Small intestine (tissue), 7 donors: ENCODE measurements at regions not wholly inside any gene's neighbourhood (a gene's known extent, or its start where the extent isn't known, plus 50 kb on each side); places are given as distances from the start of the nearest gene placed in this dataset.
"Not testable (repeated sequence)": the region's sequence is repeated elsewhere in the genome, so short reads cannot be mapped to it uniquely, and the experiment has no call there.

Source experiments
- DNase-seq, 2 donors: peaks; one replicate each; pipeline versions ENCODE4 v3.0.0 to v3.0.0-alpha.2; 2013
- FAIRE-seq: peaks from 2 replicates; lab custom pipeline; 2012; peaks lifted over from hg19 to GRCh38; lab: Jason Lieb, UNC
- H3K27ac ChIP-seq, 3 donors: one replicate each; pipeline ENCODE4 v1.5.1; 2013; ENCODE audit warnings: low read length in 2 of 3, mild to moderate bottlenecking in 2 of 3, control low read depth in 1 of 3, inconsistent platforms in 1 of 3, low read depth in 1 of 3, moderate library complexity in 1 of 3
- H3K27me3 ChIP-seq, 3 donors: one replicate each; pipeline ENCODE4 v1.6.1; 2013; ENCODE audit warnings: low read length in 3 of 3, inconsistent platforms in 1 of 3; ENCODE audit not compliant: control insufficient read depth in 3 of 3, insufficient read depth in 3 of 3
- H3K36me3 ChIP-seq, 3 donors: one replicate each; pipeline ENCODE4 v1.6.1; 2013; ENCODE audit warnings: low read length in 3 of 3, inconsistent platforms in 1 of 3, low read depth in 1 of 3, mild to moderate bottlenecking in 1 of 3, moderate library complexity in 1 of 3; ENCODE audit not compliant: control insufficient read depth in 3 of 3, insufficient read depth in 2 of 3
- H3K4me1 ChIP-seq, 3 donors: one replicate each; pipeline ENCODE4 v1.6.1; 2013; ENCODE audit warnings: low read length in 2 of 3, inconsistent platforms in 1 of 3, low read depth in 1 of 3, mild to moderate bottlenecking in 1 of 3, moderate library complexity in 1 of 3; ENCODE audit not compliant: control insufficient read depth in 3 of 3, insufficient read depth in 2 of 3
- H3K4me3 ChIP-seq, 3 donors: one replicate each; pipeline ENCODE4 v1.5.1; 2013; ENCODE audit warnings: low read length in 3 of 3, control low read depth in 1 of 3, inconsistent platforms in 1 of 3, low read depth in 1 of 3, mild to moderate bottlenecking in 1 of 3, moderate library complexity in 1 of 3
- H3K9me3 ChIP-seq, 2 donors: one replicate each; pipeline ENCODE4 v1.6.1; 2013; ENCODE audit warnings: low read depth in 1 of 2, low read length in 1 of 2; ENCODE audit not compliant: control insufficient read depth in 2 of 2, insufficient read depth in 1 of 2
- WGBS, 3 donors: extraction: QIAGEN DNeasy Blood & Tissue Kit; methylation state at CpG; one replicate each; pipeline ENCODE4 v1.1.7; 2013; 5-methylcytosine and 5-hydroxymethylcytosine counted together
- donor health status: healthy with polysubstance abuse.
- donor health status: control.
- donor health status: control.
- donor health status: Bipolar disorder and iron deficiency.
- donor health status: healthy.

- FAIRE-seq (no peak), DNase-seq (no peak)
- H3K4me1 ChIP-seq: peaks cover 0 to 8% (median 0%) of the 10 kb centered on the region in 3 donors
- no peak overlapping the region for H3K27ac ChIP-seq
- no peaks in the 10 kb centered on the region for H3K27me3 ChIP-seq
- H3K4me3 ChIP-seq: no peak overlapping the region
- H3K9me3 ChIP-seq: no peaks in the 10 kb centered on the region
- H3K36me3 ChIP-seq: no peaks in the 10 kb centered on the region
- 69 to 82% (median 82%) methylated on average over 3 of the region's 3 CpGs for WGBS, 3 donors
Observed at GRCh38 chr12:115806000-115806399, 471.5 kb downstream of the MED13L start.

- no peaks in the 10 kb centered on the region for H3K27me3 ChIP-seq
- FAIRE-seq (no peak), DNase-seq (no peak)
- no peak overlapping the region for H3K4me3 ChIP-seq
- no peaks in the 10 kb centered on the region for H3K36me3 ChIP-seq
- no peaks in the 10 kb centered on the region for H3K4me1 ChIP-seq
- H3K27ac ChIP-seq: no peak overlapping the region
- WGBS, 3 donors: 77 to 84% (median 78%) methylated on average over 3 of the region's 3 CpGs
- no peaks in the 10 kb centered on the region for H3K9me3 ChIP-seq
Observed at GRCh38 chr12:115802767-115803166, 474.7 kb downstream of the MED13L start.

- no peak for FAIRE-seq
- Histone ChIP-seq H3K27me3 (no peaks in the 10 kb centered on the region), H3K27ac (no peak overlapping the region), H3K9me3 (no peaks in the 10 kb centered on the region), H3K4me1 (no peaks in the 10 kb centered on the region), H3K36me3 (no peaks in the 10 kb centered on the region), H3K4me3 (no peak overlapping the region)
- 46 to 65% (median 60%) methylated on average over 3 of the region's 3 CpGs for WGBS, 3 donors
- DNase-seq: no peak
Observed at GRCh38 chr12:115801871-115802270, 475.6 kb downstream of the MED13L start.

GRCh38 chr12:115799610-115800009, 477.9 kb downstream of the MED13L start:
- no peak overlapping the region for H3K27ac ChIP-seq
- H3K4me1 ChIP-seq: peaks cover 0 to 6% (median 2%) of the 10 kb centered on the region in 3 donors
- 61 to 83% (median 65%) methylated on average over 4 of the region's 4 CpGs for WGBS, 3 donors
- DNase-seq: no peak
- no peaks in the 10 kb centered on the region for H3K27me3 ChIP-seq
- H3K4me3 ChIP-seq: no peak overlapping the region
- no peaks in the 10 kb centered on the region for H3K9me3 ChIP-seq
- no peaks in the 10 kb centered on the region for H3K36me3 ChIP-seq
- FAIRE-seq: no peak

GRCh38 chr12:115798309-115798917, 479.1 kb downstream of the MED13L start:
- no peaks in the 10 kb centered on the region for H3K36me3 ChIP-seq
- DNase-seq (no peak), FAIRE-seq (no peak)
- no peaks in the 10 kb centered on the region for H3K27me3 ChIP-seq
- no peak overlapping the region for H3K4me3 ChIP-seq
- H3K9me3 ChIP-seq: peaks cover 0 to 2% of the 10 kb centered on the region in 2 donors
- WGBS, 3 donors: 66 to 75% (median 70%) methylated on average over 4 of the region's 4 CpGs
- H3K27ac ChIP-seq: no peak overlapping the region
- H3K4me1 ChIP-seq: peaks cover 0 to 11% (median 4%) of the 10 kb centered on the region in 3 donors

- Histone ChIP-seq H3K9me3 (peaks cover 0 to 2% of the 10 kb centered on the region in 2 donors), H3K4me1 (peaks cover 0 to 11% (median 4%) of the 10 kb centered on the region in 3 donors), H3K27ac (no peak overlapping the region), H3K36me3 (no peaks in the 10 kb centered on the region), H3K27me3 (no peaks in the 10 kb centered on the region), H3K4me3 (no peak overlapping the region)
- no peak for FAIRE-seq
- peak; percentile 87 to 91 for DNase-seq
- 25 to 58% (median 26%) methylated on average over 6 of the region's 6 CpGs for WGBS, 3 donors
Observed at GRCh38 chr12:115794659-115795081, 482.8 kb downstream of the MED13L start.

- WGBS, 3 donors: 90 to 96% (median 92%) methylated on average over 4 of the region's 4 CpGs
- no peak for FAIRE-seq
- H3K27me3 ChIP-seq: peaks cover 0 to 4% (median 0%) of the 10 kb centered on the region in 3 donors
- no peaks in the 10 kb centered on the region for H3K36me3 ChIP-seq
- H3K4me3 ChIP-seq: no peak overlapping the region
- H3K27ac ChIP-seq: no peak overlapping the region
- H3K9me3 ChIP-seq: peaks cover 0 to 2% of the 10 kb centered on the region in 2 donors
- peaks cover 0 to 11% (median 4%) of the 10 kb centered on the region in 3 donors for H3K4me1 ChIP-seq
- DNase-seq: no peak
Observed at GRCh38 chr12:115791331-115791730, 486.2 kb downstream of the MED13L start.

GRCh38 chr12:115790526-115790925, 487.0 kb downstream of the MED13L start:
- no peak overlapping the region for H3K27ac ChIP-seq
- H3K9me3 ChIP-seq: peaks cover 0 to 2% of the 10 kb centered on the region in 2 donors
- FAIRE-seq (no peak), DNase-seq (no peak)
- 85 to 100% (median 90%) methylated on average over 1 of the region's 1 CpG for WGBS, 3 donors
- no peak overlapping the region for H3K4me3 ChIP-seq
- H3K36me3 ChIP-seq: no peaks in the 10 kb centered on the region
- peaks cover 0 to 4% (median 0%) of the 10 kb centered on the region in 3 donors for H3K27me3 ChIP-seq
- H3K4me1 ChIP-seq: peaks cover 0 to 11% (median 4%) of the 10 kb centered on the region in 3 donors

- not testable (repeated sequence) for FAIRE-seq, H3K9me3 ChIP-seq, H3K36me3 ChIP-seq, H3K27me3 ChIP-seq, H3K4me1 ChIP-seq, DNase-seq, H3K4me3 ChIP-seq, H3K27ac ChIP-seq
- 74 to 89% (median 85%) methylated on average over 3 of the region's 3 CpGs for WGBS, 3 donors
Observed at GRCh38 chr12:115786490-115786889, 491.0 kb downstream of the MED13L start.
